NCI-H2081 treated with DMSO at 0.1 percent for 48 hours (cell line): ENCODE measurements at regions not wholly inside any gene's neighbourhood (a gene's known extent, or its start where the extent isn't known, plus 50 kb on each side); places are given as distances from the start of the nearest gene placed in this dataset.

Experiments used
- DNase-seq: peaks from one replicate; lab custom pipeline; 2025; lab: John Stamatoyannopoulos, UW

DNA sequence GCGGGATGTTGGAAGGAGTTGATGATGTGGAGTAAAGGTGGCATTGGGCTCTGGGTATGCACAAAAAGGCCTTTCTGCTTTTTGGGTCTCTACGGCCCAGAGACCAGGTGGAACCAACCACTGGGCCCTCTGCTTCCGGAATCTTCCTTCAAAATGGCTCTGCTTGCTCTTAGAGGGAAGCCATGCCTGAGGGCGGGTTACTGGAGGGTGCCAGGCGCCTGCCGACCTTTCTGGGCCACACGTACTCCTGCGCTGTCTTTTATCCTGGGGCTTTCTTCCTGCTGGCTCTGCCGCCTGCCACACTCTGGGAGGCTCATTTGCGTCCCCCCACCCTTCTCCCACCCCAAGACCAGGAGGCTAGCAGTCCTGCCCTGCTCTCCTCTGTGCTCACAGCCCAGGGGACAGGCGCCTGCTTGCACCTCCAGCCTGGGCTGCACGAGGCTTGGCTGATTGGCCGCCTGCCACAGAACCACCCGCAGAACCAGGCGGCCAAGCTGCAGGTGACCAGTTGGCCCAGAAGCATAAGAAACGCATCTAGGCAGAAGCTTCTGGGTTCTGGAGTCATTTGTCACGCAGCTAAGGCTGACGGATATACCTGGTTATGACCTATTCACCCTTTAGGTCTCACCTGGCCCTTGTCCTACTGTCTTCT is 536.9 kb downstream of the TBC1D22A start:
- DNase-seq: no peak

DNA sequence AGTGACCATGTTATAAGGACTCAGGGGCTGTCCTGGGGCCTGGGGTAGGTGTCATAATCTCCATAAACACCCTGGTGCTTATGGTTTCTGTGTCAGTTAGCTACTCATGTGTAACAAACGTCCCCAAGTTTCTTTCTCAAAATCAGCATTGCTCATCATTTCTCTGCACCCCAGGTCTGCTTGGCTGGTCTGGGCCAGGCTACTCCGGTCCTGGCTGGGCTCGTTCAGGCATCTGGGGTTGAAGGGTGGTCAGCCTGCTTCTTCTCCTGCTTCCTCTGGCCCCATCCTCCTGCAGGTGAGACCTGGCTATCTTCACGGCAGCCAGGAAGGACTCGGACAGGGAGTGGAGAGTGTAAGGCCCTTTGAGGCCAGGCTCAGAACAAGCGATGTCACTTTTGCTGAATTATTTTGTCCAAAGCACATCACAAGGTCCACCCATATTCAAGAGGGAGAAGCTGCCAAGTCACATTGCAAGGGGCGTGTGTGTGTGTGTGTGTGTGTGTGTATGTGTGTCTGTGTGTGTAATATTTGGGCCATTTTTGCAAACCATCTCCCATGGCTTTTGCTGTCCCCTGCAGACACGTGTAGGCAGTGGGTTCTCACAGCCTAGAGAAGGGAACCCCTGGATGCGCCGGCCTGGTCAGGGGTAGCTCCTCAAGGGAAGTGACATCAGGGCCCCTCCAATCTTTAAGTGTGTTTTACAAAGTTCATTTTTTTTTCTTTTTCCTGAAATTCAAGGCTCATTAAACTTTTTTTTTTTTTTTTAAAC is 535.8 kb downstream of the TBC1D22A start:
- DNase-seq: no peak

DNA sequence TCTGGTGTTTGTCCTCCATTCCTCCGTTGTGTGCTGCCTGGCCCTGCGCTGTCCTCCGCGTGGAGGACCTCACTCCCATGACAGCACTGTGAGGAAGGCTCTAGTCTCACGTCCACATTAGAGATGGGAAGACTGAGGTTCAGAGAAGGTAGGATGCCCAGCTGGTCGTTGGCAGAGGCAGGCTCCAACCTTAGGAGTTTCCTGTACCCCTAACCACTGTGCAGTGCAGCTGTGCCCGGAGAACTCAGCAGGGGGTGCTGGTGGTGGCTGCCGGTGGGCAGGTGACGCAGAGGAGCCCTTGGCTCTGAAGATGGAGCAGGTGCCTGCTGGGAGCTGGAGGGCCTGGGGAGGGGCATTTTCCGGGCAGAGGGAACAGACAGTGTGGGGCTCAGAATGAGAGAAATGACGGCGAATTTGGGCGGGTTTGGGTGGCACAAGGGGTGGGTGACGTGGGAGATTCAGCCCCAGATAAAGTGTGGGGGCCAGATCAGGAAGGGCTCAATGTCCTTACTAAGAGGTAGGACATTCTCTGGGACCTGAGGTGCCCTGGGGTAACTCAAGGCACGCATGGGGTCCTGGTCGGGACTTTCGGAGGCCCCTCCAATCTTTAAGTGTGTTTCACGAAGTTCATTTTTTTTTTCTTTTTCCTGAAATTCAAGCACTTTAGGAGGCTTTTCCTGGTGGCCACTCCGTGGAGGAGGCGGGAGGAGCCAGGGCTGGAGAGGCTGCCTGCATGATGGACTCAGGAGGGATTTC is 535.0 kb downstream of the TBC1D22A start:
- no peak for DNase-seq

DNA sequence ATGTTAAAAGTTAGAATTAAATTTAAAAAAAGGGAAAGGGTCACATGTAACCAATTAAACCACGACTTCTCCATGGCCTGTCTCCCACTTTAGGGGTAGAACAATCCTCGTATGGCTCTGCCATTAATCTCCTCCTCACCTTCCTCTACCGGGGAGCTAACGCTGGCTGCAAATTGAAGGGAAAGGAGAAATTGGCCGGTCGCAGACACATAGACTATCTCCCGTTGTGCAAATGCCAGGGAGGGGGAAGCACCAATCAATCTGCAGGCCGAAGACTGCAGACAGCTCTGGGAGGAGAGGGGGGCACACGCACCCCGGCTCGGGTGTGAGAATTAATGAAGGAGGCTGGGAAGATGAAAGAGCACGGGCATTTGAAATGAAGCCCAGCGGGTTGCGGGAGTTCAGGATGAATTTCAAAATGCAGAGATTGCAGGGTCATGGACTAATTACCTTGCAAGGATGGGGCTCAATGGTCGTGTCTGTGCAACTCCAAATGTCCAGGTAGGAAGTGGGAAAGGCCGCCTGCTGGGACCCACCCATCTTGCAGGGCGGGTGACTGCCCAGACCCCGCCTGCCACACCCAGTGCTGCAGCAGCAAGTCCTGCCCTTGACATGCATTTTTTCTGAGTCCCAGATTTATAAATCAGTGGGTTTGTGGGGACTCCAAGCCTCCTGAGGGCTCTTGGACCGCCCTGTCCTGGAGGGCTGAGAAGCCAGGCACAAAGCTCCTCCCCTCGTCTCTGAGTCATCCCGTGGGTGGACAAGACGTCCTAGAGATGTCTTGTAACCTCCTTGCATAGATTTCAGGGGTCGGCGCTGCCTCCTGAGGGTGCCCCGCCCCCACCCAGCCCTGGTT is 534.2 kb downstream of the TBC1D22A start:
- no peak for DNase-seq

DNA sequence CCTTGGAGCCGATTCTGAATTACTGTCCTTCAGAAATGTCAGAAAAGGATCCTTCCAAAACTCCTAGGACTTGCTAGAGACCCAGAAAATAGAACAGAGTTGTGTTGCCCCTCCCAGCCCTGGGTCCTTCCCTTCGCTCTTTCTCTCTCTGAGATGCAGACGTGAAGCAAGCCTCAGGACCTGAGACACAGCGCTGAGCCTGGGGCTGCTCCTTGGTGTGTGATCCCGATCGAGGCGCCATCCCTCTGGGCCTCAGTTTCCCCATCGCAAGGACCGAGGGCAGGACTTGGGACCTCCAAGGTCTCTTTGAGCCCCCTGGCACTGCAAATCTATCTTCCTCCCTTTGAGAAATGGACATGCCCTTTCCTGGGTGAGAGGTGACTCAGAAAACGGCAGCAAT is 533.5 kb downstream of the TBC1D22A start:
- no peak for DNase-seq

DNA sequence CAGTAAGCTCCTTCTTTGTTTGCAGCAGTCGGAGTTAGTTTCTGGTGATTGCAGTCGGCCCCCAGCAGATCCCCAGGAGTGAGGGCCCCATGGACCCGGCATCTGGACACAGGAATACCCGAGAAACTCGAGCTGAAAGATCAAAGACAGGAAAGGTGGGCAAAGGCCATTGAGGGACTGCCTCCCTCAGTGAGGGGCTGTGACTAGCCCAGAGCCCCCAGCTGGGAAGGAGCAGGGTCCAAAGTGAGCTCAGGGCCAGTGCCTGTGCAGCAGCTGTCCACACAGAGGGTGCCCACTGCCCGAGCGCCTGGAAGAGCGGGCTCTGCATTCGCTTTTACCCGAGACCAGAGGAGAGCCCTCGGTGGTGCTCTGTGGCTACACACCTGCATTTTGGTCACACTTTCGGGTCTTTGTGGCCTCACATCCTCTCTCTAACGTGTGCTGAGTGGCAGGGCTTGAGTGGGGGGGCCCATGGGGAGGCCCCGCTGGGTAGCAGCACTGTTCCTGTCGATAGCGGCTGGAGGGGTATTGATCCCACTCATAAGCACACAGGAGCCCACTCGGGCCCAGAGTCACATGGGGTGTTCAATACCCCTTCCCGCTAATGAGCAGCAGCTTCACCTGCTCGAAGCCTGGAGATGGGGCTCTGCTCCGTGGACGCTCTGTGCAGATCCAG is 532.9 kb downstream of the TBC1D22A start:
- DNase-seq: no peak

DNA sequence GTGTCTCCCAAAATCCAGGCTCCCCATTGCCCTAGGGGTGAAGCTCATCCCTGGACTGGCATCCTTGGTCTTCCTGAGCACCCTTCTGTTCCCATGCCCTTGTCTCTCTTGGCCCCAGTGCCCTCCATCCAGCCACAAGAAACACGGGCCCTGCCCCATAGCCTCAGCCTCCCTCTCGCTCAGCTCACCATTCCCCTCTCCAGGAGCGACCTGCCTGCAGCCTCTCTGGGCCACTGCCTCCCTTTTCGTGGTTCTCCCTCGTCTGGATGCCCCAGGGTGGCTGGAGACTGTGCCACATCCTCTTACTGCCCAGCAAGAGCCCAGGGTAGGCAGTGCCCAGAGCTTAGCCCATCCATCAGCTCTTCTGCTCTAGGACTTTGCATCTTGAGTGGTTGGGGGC is 532.1 kb downstream of the TBC1D22A start:
- no peak for DNase-seq

DNA sequence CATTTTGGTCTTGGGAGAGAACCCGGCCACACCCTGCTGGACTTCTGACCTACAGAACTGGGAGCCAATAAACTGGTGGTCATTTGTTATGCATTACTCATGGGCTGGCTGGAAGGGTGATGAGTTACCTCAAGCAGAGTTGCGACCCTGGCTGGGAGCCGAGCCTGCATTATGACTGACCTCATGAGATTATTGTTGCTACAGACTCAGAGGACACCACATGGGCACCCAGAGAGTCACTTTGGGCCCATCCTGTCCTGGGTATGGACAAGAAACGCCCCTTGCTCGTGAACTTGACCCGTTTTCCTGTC is 531.7 kb downstream of the TBC1D22A start:
- DNase-seq: no peak

DNA sequence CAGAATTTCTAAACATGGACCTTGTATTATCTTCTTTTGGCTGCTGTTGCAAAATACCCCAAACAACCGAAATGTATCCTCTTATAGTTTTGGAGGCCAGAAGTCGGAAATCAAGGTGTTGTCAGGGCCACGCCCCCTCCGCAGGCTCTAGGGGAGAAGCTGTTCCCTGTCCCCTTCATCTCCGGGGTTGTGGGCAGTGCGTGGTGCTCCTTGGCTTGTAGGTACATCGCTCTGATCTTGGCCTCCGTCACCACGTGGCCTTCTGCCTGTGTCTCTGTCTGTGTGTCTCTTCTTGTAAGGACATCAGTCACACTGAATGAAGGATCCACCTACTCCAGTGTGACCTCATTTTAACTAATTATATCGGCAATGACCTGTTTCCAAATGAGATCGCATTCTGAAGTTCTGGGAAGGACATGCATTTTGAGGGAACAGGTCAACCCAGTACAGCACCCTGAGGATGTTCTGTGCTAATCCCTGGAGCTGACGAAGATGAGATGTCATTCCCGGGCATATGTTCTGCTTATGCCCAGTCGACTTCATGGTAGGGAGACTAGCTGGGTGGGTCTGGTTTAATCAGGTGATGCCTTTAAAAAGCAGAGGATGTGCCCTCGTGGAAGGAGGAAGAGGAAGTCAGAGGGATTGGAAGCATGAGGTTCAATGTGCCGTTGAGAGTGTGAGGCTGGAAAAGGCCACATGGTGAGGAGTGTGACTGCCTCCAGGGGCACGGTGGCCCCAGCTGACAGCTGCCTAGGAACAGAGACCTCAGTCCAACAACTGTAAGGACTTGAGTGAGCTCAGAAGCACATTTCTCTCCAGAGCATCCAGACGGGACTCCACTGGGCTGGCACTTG is 531.1 kb downstream of the TBC1D22A start:
- DNase-seq: no peak

DNA sequence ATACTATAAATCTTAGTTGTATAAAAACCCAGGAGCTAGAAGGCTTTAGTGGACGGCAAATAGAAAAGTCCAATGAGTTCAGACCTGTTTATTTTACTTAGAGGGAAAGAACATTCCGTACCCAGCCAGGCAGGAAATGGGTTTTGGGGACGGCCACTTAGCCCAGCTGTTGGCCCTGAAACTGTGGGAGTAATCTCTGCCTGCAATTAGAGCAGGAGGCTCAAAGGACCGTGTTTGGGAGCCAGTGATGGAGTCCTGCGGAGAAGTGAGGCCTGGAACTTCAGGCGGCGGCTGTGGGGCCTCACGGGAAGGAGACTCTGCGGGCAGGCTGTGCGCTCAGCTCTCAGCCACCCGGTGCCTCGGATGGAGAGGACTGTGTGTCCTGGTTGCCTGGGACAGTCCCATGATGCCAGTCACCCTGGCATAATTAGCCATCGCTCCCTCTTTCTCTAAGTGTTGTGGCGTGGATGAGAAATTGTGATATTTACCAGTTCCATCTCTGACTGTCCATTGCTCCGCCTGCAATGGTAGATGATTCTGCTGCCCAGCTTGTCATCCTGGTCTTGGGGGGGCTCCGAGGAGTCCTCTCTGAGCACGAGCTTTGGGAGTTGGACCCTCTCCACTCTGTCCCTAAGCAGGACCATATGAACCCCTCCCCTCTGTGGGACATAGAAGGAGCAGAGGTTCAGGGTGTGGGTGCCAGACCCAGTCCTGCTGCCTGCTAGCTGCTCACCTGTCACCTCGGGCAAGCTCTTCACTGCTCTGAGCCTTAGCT is 530.3 kb downstream of the TBC1D22A start:
- DNase-seq: no peak

DNA sequence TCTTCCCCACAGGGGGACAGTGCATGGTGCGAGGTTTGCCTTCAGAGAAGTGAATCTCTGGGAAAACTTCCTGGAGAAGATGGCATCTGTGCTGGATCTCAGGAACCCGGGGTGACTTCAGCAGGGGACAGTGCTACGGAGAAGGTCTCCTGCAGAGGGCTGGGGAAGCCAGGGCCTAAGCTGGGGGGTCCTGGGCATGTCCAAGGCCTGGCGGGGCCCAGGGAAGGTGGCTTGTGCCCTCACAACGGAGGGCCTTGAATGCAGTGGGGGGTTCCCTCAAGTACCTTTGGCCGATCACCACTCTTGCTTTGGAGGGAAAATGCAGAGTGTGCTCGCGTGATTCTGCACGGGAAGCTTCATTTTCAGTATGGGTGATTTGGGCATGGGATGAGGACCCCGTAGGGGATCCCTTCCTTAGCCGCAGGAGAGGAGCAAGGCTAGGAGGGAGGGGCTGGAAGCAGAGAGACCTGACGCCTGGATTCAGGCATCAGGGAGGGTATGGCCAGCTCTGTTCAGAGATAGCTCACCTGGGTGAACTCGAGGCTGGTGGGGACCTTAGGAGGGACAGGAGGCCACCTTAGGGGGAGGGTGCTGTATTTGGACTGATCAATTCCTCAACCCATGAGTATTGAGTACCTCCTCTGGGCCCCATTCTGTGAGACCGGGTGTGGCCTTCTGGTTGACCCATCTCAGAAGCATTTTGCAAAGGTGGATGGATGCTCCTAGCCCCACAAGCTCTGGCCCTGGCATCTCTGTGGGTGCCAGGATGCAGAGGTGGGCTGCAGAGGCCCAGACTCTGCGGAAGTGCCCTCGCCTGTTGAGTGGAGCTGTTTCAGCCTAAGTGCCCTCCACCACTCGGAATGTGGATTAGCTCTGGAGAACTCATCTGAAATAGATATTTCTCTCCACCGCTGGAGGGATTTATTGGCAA is 529.4 kb downstream of the TBC1D22A start:
- DNase-seq: no peak

DNA sequence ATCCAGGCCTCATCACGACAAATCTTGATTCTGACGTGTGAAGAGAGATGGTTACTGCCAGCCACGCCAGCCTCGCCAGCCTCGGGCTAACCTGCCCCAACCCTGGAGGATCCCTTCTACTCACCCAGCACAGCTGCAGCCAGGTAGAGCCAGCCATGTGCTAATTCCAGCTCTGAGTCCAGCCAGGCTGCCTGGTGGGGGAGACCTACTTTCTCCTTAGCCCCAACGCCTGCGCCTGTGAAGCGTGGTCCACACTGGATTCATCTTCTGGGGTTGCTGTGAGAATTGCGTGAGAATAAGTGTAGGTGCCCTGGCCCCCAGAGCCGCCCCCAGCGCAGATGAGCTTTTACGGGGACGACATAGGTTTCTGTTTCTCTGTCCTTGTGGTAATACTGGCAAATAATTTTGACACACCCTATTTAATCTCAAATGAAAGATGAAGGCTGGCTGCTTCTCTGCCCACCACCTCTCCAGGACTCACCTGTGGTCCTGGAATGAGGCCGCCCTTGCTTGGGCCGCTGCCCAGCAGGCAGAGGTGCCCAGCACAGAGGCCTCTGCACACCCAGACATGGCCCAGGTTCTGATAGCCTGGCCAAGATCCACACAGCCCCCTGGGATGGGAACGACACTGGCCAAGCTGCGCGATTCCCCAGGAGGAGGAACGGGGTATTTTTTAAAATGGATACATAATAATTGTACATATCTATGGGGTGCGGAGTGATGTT is 528.4 kb downstream of the TBC1D22A start:
- DNase-seq: no peak

DNA sequence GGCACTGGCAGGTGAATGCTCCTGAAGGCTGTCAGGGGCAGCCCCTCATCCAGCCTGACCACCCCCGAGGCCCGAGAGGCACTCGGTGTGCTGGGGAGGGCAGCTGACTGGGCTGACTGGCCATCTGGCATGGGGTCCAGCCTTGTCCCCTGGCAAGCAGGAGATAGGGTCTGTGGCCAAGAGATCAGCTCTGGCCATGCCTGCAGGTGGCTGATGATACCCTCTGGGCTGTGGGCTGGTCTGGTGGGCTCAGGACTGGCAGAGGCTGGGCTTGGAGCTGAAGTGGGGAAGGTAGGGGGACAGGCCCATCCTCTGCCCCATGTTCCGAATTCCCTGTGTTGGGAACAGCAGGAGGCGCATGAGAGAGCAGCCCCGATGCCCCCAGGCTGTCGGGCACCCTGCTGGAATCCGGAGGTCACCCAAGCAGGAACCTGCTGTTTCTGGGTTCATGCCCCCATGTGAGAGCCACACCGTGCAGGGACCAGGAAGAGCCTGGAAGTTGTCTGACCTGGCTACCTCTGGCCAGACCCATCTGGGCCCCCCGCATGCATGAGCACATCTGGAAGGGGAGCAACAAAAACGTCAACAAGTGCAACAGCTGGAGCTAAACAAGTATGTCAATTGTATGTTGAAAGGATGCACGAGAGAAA is 527.0 kb downstream of the TBC1D22A start:
- no peak for DNase-seq

DNA sequence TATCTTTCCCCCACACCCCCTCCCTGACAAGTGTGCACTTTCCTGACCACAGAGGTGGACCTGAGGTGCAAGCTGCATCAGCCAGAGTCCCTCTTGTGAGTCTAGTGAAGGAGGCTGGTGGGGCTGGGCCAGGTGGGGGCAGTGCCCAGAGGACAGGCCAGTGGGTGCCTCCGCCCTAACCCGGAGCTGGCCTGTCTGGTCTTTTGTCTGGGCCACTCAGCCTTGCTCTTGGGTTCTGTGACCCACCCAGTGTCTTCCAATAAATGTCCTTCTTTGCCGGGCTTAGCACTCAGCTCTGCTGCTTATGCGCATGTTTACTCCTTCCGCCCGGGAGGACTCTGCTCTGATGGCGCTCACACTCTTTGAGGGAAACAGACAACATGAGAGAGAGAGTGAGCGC is 526.2 kb downstream of the TBC1D22A start:
- DNase-seq: no peak

DNA sequence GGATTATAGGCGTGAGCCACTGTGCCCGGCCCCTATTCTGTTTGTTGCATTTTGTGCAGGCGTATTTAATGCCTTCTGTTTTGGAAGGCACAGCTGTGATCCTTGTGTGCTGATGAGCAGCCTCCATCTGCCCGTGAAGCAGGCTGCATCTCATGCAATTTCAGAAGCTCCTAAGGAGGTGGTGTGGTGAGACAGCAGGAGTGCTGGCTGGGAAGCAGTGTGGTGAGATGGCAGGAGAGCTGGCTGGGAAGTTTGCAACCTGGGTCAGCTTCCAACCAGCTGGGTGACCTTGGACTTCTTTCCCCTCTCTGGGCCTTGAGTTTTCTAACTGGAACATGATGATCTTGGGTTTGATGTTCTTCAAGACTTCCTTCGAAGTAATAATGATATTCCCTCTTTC is 525.1 kb downstream of the TBC1D22A start:
- no peak for DNase-seq

DNA sequence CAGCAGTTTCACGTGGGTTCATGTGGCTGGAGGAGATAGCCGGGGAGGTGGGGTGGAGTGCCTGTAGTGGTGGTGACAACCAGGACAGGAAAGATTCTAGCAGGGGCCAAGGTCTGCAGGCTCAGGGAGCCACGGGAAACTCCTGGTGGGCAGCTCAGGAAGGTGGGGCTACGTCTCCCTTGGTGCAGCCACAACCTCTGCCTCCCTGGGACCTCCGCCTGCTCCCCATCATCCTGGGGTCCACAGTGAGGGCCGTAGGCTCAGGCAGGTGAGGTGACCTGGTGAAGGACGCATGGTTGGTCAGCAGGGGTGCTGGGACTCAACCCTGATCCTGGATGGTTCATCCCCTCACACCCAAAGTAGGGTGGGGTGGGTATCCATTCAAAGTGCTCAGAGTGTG is 524.1 kb downstream of the TBC1D22A start:
- no peak for DNase-seq

DNA sequence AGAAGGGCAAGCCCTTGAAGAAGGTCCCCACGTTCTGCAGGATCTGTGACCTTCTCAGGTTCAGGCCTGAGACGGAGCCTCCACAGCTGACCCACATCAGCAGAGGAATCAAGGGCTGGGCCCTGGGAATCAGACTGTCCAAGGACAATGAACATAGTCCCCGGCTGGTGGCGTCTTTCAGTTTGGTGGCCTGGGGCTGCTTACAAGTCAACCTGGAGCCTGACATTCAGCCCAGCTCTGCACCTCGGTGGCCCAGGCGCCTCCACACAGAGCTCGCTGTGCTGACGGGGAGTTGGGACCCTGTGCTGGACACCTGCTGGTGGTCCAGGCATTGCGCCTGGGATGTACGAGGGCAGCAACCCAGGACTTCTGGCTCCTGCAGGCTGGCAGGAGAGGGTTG is 523.5 kb downstream of the TBC1D22A start:
- no peak for DNase-seq

DNA sequence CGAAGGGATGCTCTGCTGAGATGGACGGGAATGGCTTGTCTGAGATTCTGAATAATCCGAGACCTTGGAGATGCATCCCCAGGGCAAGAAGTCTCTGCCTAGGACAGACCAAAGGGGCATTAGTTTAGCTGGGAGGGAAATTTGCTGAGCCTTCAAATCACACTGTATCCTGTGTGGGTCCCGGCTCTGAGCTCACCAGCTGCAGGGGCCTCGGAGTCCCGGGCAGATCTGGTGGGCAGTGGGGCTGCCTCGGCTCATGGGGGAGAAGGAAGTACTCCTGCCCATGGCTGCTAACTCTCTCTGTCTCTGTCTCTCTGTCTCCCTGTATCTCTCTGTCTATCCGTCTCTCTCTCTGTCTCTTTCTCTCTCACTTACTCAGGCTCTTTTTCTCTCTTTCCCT is 522.4 kb downstream of the TBC1D22A start:
- DNase-seq: no peak
